Mammary epithelial cell (primary cell): ENCODE measurements at regions not wholly inside any gene's neighbourhood (a gene's known extent, or its start where the extent isn't known, plus 50 kb on each side); places are given as distances from the start of the nearest gene placed in this dataset.

ENCODE experiments used
- CTCF ChIP-seq, 2 donors: IDR thresholded peaks in 1 of 2; conservative IDR thresholded peaks in 1 of 2; 2 replicates each; pipeline ENCODE4 v1.5.1; 2011 to 2012; ENCODE audit warnings: inconsistent platforms in 2 of 2, low read length in 2 of 2, mild to moderate bottlenecking in 2 of 2, control low read depth in 1 of 2, low read depth in 1 of 2; ENCODE audit not compliant: insufficient read depth in 1 of 2; ENCODE audit errors: extremely low read depth in 1 of 2
- EZH2 ChIP-seq: IDR thresholded peaks from 2 replicates; pipeline ENCODE4 v1.6.1; 2012; ENCODE audit warnings: low read length, inconsistent platforms, borderline replicate concordance

- TF ChIP-seq CTCF (conservative IDR thresholded peaks at IDR 0.05 in 1 of 2, IDR thresholded peaks at IDR 0.05 in 1 of 2; ENCODE audit: extremely low read depth in 1 of 2, insufficient read depth in 1 of 2, low read depth in 1 of 2, low read length in 2 of 2) (no peak), EZH2 (no peak)
Measured at GRCh38 chr22:48603621-48604320, 1223.9 kb downstream of the BRD1 start.
